ENCODE measurements at regions not wholly inside any gene's neighbourhood (a gene's known extent, or its start where the extent isn't known, plus 50 kb on each side); places are given as distances from the start of the nearest gene placed in this dataset.

DNA sequence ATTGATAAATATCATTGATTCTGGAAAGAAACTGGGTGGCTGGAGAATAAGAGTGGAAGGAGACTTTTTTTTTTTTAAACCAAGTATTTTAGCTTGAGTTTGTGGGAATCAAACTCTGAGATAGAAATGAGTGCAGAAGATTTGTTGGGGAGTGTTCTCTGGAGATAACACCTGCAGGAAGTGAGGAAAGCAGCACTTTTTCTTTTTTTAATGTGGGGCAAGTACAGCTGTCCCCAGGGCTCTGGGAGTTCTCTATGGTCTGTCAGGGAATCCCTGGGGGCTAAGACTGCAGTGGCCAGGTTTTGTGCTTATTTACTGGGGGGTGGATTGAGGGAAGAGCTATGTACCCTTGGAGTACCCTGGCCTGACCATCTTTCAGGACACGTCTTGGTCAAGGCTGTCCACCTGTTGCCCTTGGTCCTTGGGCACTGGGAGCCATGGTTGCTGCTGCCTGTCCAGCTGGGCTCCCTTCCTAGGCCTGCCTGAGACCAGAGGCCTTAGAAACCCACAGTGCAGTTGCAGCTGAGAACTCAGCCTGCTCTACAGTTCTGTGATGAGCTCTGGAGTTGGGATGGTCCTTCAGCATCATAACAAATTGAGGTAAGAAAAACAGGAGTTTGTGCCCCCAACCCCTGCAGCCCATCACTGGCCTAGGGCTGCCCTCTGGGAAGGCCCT is 85.8 kb downstream of the PHAX start:
- Histone ChIP-seq H3K4me3 (replicated peaks; ENCODE audit: low read depth, low read length) (no peak overlapping the region), H3K27me3 (replicated peaks; ENCODE audit: control insufficient read depth, insufficient read depth, low read length) (no peaks in the 10 kb centered on the region), H3K36me3 (ENCODE audit: control insufficient read depth, insufficient read depth, low read length) (no peaks in the 10 kb centered on the region)
- DNase-seq (ENCODE audit: extremely low read depth, insufficient read length), result peak; percentile 26
- TF ChIP-seq, protein P1, sequence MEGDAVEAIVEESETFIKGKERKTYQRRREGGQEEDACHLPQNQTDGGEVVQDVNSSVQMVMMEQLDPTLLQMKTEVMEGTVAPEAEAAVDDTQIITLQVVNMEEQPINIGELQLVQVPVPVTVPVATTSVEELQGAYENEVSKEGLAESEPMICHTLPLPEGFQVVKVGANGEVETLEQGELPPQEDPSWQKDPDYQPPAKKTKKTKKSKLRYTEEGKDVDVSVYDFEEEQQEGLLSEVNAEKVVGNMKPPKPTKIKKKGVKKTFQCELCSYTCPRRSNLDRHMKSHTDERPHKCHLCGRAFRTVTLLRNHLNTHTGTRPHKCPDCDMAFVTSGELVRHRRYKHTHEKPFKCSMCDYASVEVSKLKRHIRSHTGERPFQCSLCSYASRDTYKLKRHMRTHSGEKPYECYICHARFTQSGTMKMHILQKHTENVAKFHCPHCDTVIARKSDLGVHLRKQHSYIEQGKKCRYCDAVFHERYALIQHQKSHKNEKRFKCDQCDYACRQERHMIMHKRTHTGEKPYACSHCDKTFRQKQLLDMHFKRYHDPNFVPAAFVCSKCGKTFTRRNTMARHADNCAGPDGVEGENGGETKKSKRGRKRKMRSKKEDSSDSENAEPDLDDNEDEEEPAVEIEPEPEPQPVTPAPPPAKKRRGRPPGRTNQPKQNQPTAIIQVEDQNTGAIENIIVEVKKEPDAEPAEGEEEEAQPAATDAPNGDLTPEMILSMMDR (IDR thresholded peaks at IDR 0.05; ENCODE audit: insufficient read depth, low read length, poor library complexity, severe bottlenecking), result no peak

GRCh38 chr5:126692971-126693370 is 84.0 kb upstream of the LMNB1 start:
- no peaks in the 10 kb centered on the region for H3K27me3 ChIP-seq (replicated peaks; ENCODE audit: control insufficient read depth, insufficient read depth, low read length)
- no peak overlapping the region for H3K4me3 ChIP-seq (replicated peaks; ENCODE audit: low read depth, low read length)
- no peak for DNase-seq (ENCODE audit: extremely low read depth, insufficient read length)
- TF ChIP-seq, protein P1 (IDR thresholded peaks at IDR 0.05; ENCODE audit: insufficient read depth, low read length, poor library complexity, severe bottlenecking), result no peak
- H3K36me3 ChIP-seq (ENCODE audit: control insufficient read depth, insufficient read depth, low read length), result no peaks in the 10 kb centered on the region

DNA sequence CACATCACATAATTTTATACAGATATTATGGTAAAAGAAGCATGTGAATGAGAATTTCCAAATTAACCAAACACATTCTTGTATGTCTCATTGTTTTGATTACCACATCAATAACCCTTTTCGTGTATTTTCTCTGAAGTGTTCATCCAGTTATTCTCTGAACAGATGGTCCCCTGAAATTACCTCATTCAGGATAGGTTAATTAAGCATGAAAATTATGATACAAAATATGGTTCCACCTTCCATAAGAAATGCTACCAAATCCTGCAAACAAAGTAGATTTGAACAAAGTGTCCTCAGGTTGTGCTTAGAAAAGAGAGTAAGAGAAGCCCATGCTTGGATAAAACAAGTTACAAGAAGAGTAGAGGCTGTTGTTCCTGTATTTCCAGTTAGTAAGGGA is 83.1 kb upstream of the LMNB1 start:
- no peaks in the 10 kb centered on the region for H3K27me3 ChIP-seq (replicated peaks; ENCODE audit: control insufficient read depth, insufficient read depth, low read length)
- no peak for DNase-seq (ENCODE audit: extremely low read depth, insufficient read length)
- H3K36me3 ChIP-seq (ENCODE audit: control insufficient read depth, insufficient read depth, low read length), result no peaks in the 10 kb centered on the region
- TF ChIP-seq, protein P1 (IDR thresholded peaks at IDR 0.05; ENCODE audit: insufficient read depth, low read length, poor library complexity, severe bottlenecking), result no peak
- no peak overlapping the region for H3K4me3 ChIP-seq (replicated peaks; ENCODE audit: low read depth, low read length)

GRCh38 chr5:126694403-126694802 is 82.5 kb upstream of the LMNB1 start:
- no peaks in the 10 kb centered on the region for H3K36me3 ChIP-seq (ENCODE audit: control insufficient read depth, insufficient read depth, low read length)
- no peak for DNase-seq (ENCODE audit: extremely low read depth, insufficient read length)
- TF ChIP-seq, protein P1 (IDR thresholded peaks at IDR 0.05; ENCODE audit: insufficient read depth, low read length, poor library complexity, severe bottlenecking), result no peak

GRCh38 chr5:126695091-126695490 is 81.8 kb upstream of the LMNB1 start:
- Histone ChIP-seq H3K36me3 (ENCODE audit: control insufficient read depth, insufficient read depth, low read length) (no peaks in the 10 kb centered on the region), H3K4me3 (replicated peaks; ENCODE audit: low read depth, low read length) (no peak overlapping the region), H3K27me3 (replicated peaks; ENCODE audit: control insufficient read depth, insufficient read depth, low read length) (no peaks in the 10 kb centered on the region)
- TF ChIP-seq, protein P1 (IDR thresholded peaks at IDR 0.05; ENCODE audit: insufficient read depth, low read length, poor library complexity, severe bottlenecking), result no peak
- DNase-seq (ENCODE audit: extremely low read depth, insufficient read length), result no peak

More at GRCh38 chr5:126694403-126694802, 82.5 kb upstream of the LMNB1 start:
- Histone ChIP-seq H3K4me3 (replicated peaks; ENCODE audit: low read depth, low read length) (no peak overlapping the region), H3K27me3 (replicated peaks; ENCODE audit: control insufficient read depth, insufficient read depth, low read length) (no peaks in the 10 kb centered on the region)

DNA sequence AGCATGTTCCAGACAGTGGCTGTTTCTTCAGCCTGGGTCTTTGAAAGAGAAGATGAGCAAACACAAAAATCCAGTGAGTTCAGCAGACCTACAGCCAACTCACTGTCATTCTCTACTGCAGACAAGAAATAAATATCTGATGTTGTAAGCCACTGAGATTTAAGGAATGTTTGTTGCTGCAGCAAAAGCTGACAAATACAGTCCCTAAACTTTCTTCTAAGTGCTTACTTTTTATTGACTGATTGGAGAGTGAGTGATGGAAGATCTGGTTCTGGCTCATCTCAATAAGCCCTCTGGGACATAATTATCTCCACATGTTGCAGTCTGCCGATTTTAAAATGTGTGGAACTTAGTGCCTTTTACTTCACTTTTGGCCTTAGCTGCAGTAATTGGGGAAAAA is 69.9 kb upstream of the LMNB1 start:
- no peaks in the 10 kb centered on the region for H3K27me3 ChIP-seq (replicated peaks; ENCODE audit: control insufficient read depth, insufficient read depth, low read length)
- TF ChIP-seq, protein P1 (IDR thresholded peaks at IDR 0.05; ENCODE audit: insufficient read depth, low read length, poor library complexity, severe bottlenecking), result no peak
- no peak overlapping the region for H3K4me3 ChIP-seq (replicated peaks; ENCODE audit: low read depth, low read length)
- no peak for DNase-seq (ENCODE audit: extremely low read depth, insufficient read length)
- no peaks in the 10 kb centered on the region for H3K36me3 ChIP-seq (ENCODE audit: control insufficient read depth, insufficient read depth, low read length)

Measured in GM06990 (cell line).